ENCODE measurements at regions not wholly inside any gene's neighbourhood (a gene's known extent, or its start where the extent isn't known, plus 50 kb on each side); places are given as distances from the start of the nearest gene placed in this dataset.

GRCh38 chr13:60661521-60661920 lies 264.5 kb downstream of the TDRD3 start:
- no peak for TF ChIP-seq CTCF (IDR thresholded peaks at IDR 0.05)
- no peak for TF ChIP-seq POLR2A (IDR thresholded peaks at IDR 0.05)

Data from breast epithelium (tissue), 3 donors.